ENCODE measurements at regions not wholly inside any gene's neighbourhood (a gene's known extent, or its start where the extent isn't known, plus 50 kb on each side); places are given as distances from the start of the nearest gene placed in this dataset.

GRCh38 chr4:17296921-17297890 is 214.7 kb downstream of the QDPR start:
- no peak overlapping the region for H3K9ac ChIP-seq (ENCODE audit: low read depth, low read length)
- no peak overlapping the region for H3K4me3 ChIP-seq (ENCODE audit: low read length)
- no peaks in the 10 kb centered on the region for H3K4me1 ChIP-seq (ENCODE audit: insufficient read depth, low read length)
- 90% methylated on average over 7 of the region's 8 CpGs for WGBS
- no peaks in the 10 kb centered on the region for H3K36me3 ChIP-seq (ENCODE audit: insufficient read depth, low read length)
- H3K9me3 ChIP-seq (ENCODE audit: insufficient read depth, low read depth, low read length), result no peaks in the 10 kb centered on the region
- H3K27ac ChIP-seq (ENCODE audit: low read depth, low read length), result no peak overlapping the region
- H3K27me3 ChIP-seq (ENCODE audit: insufficient read depth, low read length), result no peaks in the 10 kb centered on the region

GRCh38 chr4:17293901-17294300 is 218.0 kb downstream of the QDPR start:
- Histone ChIP-seq H3K9ac (ENCODE audit: low read depth, low read length) (no peak overlapping the region), H3K4me3 (ENCODE audit: low read length) (no peak overlapping the region), H3K27ac (ENCODE audit: low read depth, low read length) (no peak overlapping the region), H3K9me3 (ENCODE audit: insufficient read depth, low read depth, low read length) (0 out of 2 replicates have a peak, but pooled peaks cover under 1% of the 10 kb centered on the region), H3K36me3 (ENCODE audit: insufficient read depth, low read length) (no peaks in the 10 kb centered on the region), H3K4me1 (ENCODE audit: insufficient read depth, low read length) (no peaks in the 10 kb centered on the region), H3K27me3 (ENCODE audit: insufficient read depth, low read length) (no peaks in the 10 kb centered on the region)
- 80% methylated on average over 1 of the region's 1 CpG for WGBS

- H3K9me3 ChIP-seq (ENCODE audit: insufficient read depth, low read depth, low read length), result peaks cover 5% of the 10 kb centered on the region; the same call in 1 of the 2 replicates
- peaks cover 13% of the 10 kb centered on the region; the same call in 1 of the 2 replicates for H3K4me1 ChIP-seq (ENCODE audit: insufficient read depth, low read length)
- WGBS, result 100% methylated on average over 1 of the region's 1 CpG
- no peak overlapping the region for H3K4me3 ChIP-seq (ENCODE audit: low read length)
- H3K36me3 ChIP-seq (ENCODE audit: insufficient read depth, low read length), result no peaks in the 10 kb centered on the region
- H3K27me3 ChIP-seq (ENCODE audit: insufficient read depth, low read length), result no peaks in the 10 kb centered on the region
- H3K9ac ChIP-seq (ENCODE audit: low read depth, low read length), result no peak overlapping the region
- H3K27ac ChIP-seq (ENCODE audit: low read depth, low read length), result no peak overlapping the region
These were observed 223.7 kb downstream of the QDPR start for GRCh38 chr4:17288151-17288550.

- 50% methylated on average over 7 of the region's 7 CpGs for WGBS
- H3K9me3 ChIP-seq (ENCODE audit: insufficient read depth, low read depth, low read length), result peaks cover 5% of the 10 kb centered on the region; the same call in 1 of the 2 replicates
- peak overlapping the region; percentile 33; the same call in 1 of the 2 replicates for H3K27ac ChIP-seq (ENCODE audit: low read depth, low read length)
- no peak overlapping the region for H3K9ac ChIP-seq (ENCODE audit: low read depth, low read length)
- H3K36me3 ChIP-seq (ENCODE audit: insufficient read depth, low read length), result no peaks in the 10 kb centered on the region
- peaks cover 13% of the 10 kb centered on the region; the same call in 1 of the 2 replicates for H3K4me1 ChIP-seq (ENCODE audit: insufficient read depth, low read length)
- no peaks in the 10 kb centered on the region for H3K27me3 ChIP-seq (ENCODE audit: insufficient read depth, low read length)
- no peak overlapping the region for H3K4me3 ChIP-seq (ENCODE audit: low read length)
These were observed 225.0 kb downstream of the QDPR start for GRCh38 chr4:17286752-17287460.

- Histone ChIP-seq H3K9ac (ENCODE audit: low read depth, low read length) (no peak overlapping the region), H3K27me3 (ENCODE audit: insufficient read depth, low read length) (no peaks in the 10 kb centered on the region), H3K9me3 (ENCODE audit: insufficient read depth, low read depth, low read length) (peaks cover 5% of the 10 kb centered on the region; the same call in 1 of the 2 replicates), H3K36me3 (ENCODE audit: insufficient read depth, low read length) (no peaks in the 10 kb centered on the region), H3K4me3 (ENCODE audit: low read length) (no peak overlapping the region), H3K4me1 (ENCODE audit: insufficient read depth, low read length) (peaks cover 13% of the 10 kb centered on the region; the same call in 1 of the 2 replicates), H3K27ac (ENCODE audit: low read depth, low read length) (no peak overlapping the region)
- 88% methylated on average over 4 of the region's 4 CpGs for WGBS
These were observed 226.1 kb downstream of the QDPR start for GRCh38 chr4:17285747-17286146.

GRCh38 chr4:17284323-17285175 is 227.3 kb downstream of the QDPR start:
- Histone ChIP-seq H3K4me3 (ENCODE audit: low read length) (no peak overlapping the region), H3K4me1 (ENCODE audit: insufficient read depth, low read length) (peaks cover 13% of the 10 kb centered on the region; the same call in 1 of the 2 replicates), H3K27ac (ENCODE audit: low read depth, low read length) (no peak overlapping the region), H3K9me3 (ENCODE audit: insufficient read depth, low read depth, low read length) (peaks cover 5% of the 10 kb centered on the region; the same call in 1 of the 2 replicates), H3K27me3 (ENCODE audit: insufficient read depth, low read length) (no peaks in the 10 kb centered on the region), H3K9ac (ENCODE audit: low read depth, low read length) (no peak overlapping the region), H3K36me3 (ENCODE audit: insufficient read depth, low read length) (no peaks in the 10 kb centered on the region)
- 92% methylated on average over 4 of the region's 5 CpGs for WGBS

- no peak overlapping the region for H3K27ac ChIP-seq (ENCODE audit: low read depth, low read length)
- no peak overlapping the region for H3K4me3 ChIP-seq (ENCODE audit: low read length)
- no peaks in the 10 kb centered on the region for H3K27me3 ChIP-seq (ENCODE audit: insufficient read depth, low read length)
- no peak overlapping the region for H3K9ac ChIP-seq (ENCODE audit: low read depth, low read length)
- no peaks in the 10 kb centered on the region for H3K36me3 ChIP-seq (ENCODE audit: insufficient read depth, low read length)
- H3K4me1 ChIP-seq (ENCODE audit: insufficient read depth, low read length), result peaks cover 13% of the 10 kb centered on the region; the same call in 1 of the 2 replicates
- 96% methylated on average over 4 of the region's 4 CpGs for WGBS
- peaks cover 4% of the 10 kb centered on the region; the same call in 1 of the 2 replicates for H3K9me3 ChIP-seq (ENCODE audit: insufficient read depth, low read depth, low read length)
These were observed 228.1 kb downstream of the QDPR start for GRCh38 chr4:17283832-17284231.

GRCh38 chr4:17283251-17283650 is 228.6 kb downstream of the QDPR start:
- Histone ChIP-seq H3K27me3 (ENCODE audit: insufficient read depth, low read length) (no peaks in the 10 kb centered on the region), H3K36me3 (ENCODE audit: insufficient read depth, low read length) (no peaks in the 10 kb centered on the region), H3K9ac (ENCODE audit: low read depth, low read length) (no peak overlapping the region), H3K27ac (ENCODE audit: low read depth, low read length) (no peak overlapping the region), H3K9me3 (ENCODE audit: insufficient read depth, low read depth, low read length) (0 out of 2 replicates have a peak, but pooled peaks cover 3% of the 10 kb centered on the region), H3K4me3 (ENCODE audit: low read length) (no peak overlapping the region), H3K4me1 (ENCODE audit: insufficient read depth, low read length) (peaks cover 13% of the 10 kb centered on the region; the same call in 1 of the 2 replicates)
- WGBS, result 91% methylated on average over 7 of the region's 7 CpGs

GRCh38 chr4:17280261-17281018 is 231.4 kb downstream of the QDPR start:
- no peak overlapping the region for H3K9ac ChIP-seq (ENCODE audit: low read depth, low read length)
- no peak overlapping the region for H3K27ac ChIP-seq (ENCODE audit: low read depth, low read length)
- no peak overlapping the region for H3K4me3 ChIP-seq (ENCODE audit: low read length)
- no peaks in the 10 kb centered on the region for H3K27me3 ChIP-seq (ENCODE audit: insufficient read depth, low read length)
- H3K36me3 ChIP-seq (ENCODE audit: insufficient read depth, low read length), result no peaks in the 10 kb centered on the region
- no peaks in the 10 kb centered on the region for H3K9me3 ChIP-seq (ENCODE audit: insufficient read depth, low read depth, low read length)
- no peaks in the 10 kb centered on the region for H3K4me1 ChIP-seq (ENCODE audit: insufficient read depth, low read length)
- WGBS, result 99% methylated on average over 6 of the region's 6 CpGs

- H3K36me3 ChIP-seq (ENCODE audit: insufficient read depth, low read length), result no peaks in the 10 kb centered on the region
- H3K4me3 ChIP-seq (ENCODE audit: low read length), result no peak overlapping the region
- no peaks in the 10 kb centered on the region for H3K9me3 ChIP-seq (ENCODE audit: insufficient read depth, low read depth, low read length)
- H3K4me1 ChIP-seq (ENCODE audit: insufficient read depth, low read length), result no peaks in the 10 kb centered on the region
- H3K9ac ChIP-seq (ENCODE audit: low read depth, low read length), result no peak overlapping the region
- no peak overlapping the region for H3K27ac ChIP-seq (ENCODE audit: low read depth, low read length)
- H3K27me3 ChIP-seq (ENCODE audit: insufficient read depth, low read length), result no peaks in the 10 kb centered on the region
- 84% methylated on average over 6 of the region's 6 CpGs for WGBS
These were observed 235.1 kb downstream of the QDPR start for GRCh38 chr4:17276776-17277175.
